ENCODE measurements at regions not wholly inside any gene's neighbourhood (a gene's known extent, or its start where the extent isn't known, plus 50 kb on each side); places are given as distances from the start of the nearest gene placed in this dataset.
"Not testable (repeated sequence)": the region's sequence is repeated elsewhere in the genome, so short reads cannot be mapped to it uniquely, and the experiment has no call there.

DNA sequence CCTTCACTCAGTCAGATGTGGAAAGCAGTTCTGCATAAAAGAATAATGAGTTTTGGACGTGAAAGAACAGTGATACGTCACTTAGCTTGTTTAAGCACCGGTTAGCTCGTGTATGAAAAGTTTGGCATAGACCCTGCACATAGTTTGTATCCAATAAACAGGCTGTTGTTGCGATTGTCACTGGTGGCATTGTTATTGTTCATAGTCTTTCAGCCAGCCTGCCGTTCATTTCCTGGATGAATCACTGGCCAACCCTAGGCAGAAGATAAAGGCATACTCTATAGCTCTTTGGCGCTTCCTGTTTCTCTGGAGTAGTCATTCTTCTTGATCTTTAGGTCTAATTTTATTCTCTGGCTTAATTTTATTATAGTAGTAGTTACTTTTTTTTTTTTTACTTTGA is 57.8 kb upstream of the ANKRD30A start:
- Histone ChIP-seq H3K36me3 (ENCODE audit: control insufficient read depth, insufficient read depth, low read length) (no peaks in the 10 kb centered on the region), H3K27me3 (replicated peaks; ENCODE audit: control insufficient read depth, insufficient read depth, low read length) (no peaks in the 10 kb centered on the region), H3K4me3 (replicated peaks; ENCODE audit: low read depth, low read length) (no peak overlapping the region)
- DNase-seq (ENCODE audit: extremely low read depth, insufficient read length), result no peak
- TF ChIP-seq, protein P1, sequence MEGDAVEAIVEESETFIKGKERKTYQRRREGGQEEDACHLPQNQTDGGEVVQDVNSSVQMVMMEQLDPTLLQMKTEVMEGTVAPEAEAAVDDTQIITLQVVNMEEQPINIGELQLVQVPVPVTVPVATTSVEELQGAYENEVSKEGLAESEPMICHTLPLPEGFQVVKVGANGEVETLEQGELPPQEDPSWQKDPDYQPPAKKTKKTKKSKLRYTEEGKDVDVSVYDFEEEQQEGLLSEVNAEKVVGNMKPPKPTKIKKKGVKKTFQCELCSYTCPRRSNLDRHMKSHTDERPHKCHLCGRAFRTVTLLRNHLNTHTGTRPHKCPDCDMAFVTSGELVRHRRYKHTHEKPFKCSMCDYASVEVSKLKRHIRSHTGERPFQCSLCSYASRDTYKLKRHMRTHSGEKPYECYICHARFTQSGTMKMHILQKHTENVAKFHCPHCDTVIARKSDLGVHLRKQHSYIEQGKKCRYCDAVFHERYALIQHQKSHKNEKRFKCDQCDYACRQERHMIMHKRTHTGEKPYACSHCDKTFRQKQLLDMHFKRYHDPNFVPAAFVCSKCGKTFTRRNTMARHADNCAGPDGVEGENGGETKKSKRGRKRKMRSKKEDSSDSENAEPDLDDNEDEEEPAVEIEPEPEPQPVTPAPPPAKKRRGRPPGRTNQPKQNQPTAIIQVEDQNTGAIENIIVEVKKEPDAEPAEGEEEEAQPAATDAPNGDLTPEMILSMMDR (IDR thresholded peaks at IDR 0.05; ENCODE audit: insufficient read depth, low read length, poor library complexity, severe bottlenecking), result no peak

DNA sequence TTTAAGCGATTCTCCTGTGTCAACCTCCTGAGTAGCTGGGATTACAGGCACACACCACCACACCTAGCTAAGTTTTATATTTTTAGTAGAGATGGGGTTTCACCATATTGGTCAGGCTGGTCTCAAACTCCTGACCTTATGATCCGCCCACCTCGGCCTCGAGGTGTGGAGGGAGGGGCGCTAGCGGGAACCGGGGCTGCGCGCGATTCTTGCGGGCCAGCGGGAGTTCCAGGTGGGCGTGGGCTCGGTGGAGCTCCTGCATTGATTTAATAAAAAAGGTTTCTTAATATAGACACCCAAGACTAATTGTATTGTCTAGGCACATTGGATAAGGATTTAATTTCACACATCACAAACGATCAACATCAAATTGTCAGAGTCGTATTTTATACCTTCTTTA is 63.1 kb upstream of the ANKRD30A start:
- not testable (repeated sequence) for H3K4me3 ChIP-seq (replicated peaks; ENCODE audit: low read depth, low read length); DNase-seq (ENCODE audit: extremely low read depth, insufficient read length); H3K27me3 ChIP-seq (replicated peaks; ENCODE audit: control insufficient read depth, insufficient read depth, low read length); H3K36me3 ChIP-seq (ENCODE audit: control insufficient read depth, insufficient read depth, low read length)

DNA sequence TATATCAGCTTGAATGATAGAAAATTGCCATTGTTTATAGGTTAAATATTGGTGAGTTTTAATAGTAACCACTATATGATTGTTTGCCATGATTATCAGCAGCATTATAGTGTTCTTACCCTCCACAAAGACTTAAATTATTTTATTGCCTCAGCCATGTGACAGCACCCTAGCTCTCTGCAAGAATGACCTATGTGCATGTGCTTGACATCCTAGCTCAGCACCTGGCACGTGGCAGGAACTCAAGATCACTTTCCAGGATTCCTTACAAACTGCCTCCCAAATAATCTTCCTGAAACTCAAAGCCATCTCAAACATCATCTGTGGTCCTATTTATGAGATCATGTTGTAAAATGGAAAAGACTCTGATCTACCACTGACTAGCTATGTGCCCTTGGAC is 68.1 kb upstream of the ANKRD30A start:
- no peak overlapping the region for H3K4me3 ChIP-seq (replicated peaks; ENCODE audit: low read depth, low read length)

DNA sequence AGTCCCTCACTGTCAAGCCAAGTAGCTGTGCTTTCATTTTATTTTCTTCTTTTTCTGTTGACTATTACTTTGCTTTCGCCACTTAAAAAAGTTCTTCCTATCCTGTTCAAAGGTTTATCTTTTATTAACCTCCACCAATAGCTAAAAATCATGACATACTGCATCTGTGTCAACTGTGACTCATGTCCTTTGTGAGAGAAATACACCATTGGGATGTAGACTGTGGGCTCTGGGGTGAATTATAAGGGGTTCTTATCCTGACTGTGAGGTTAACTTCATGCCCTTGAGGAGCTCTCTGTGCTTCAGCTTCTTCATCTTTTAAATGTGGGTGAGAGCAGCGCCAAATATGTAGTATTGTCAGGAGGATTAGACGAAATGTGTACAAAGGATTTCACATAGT is 71.9 kb upstream of the ANKRD30A start:
- Histone ChIP-seq H3K27me3 (replicated peaks; ENCODE audit: control insufficient read depth, insufficient read depth, low read length) (no peaks in the 10 kb centered on the region), H3K4me3 (replicated peaks; ENCODE audit: low read depth, low read length) (no peak overlapping the region), H3K36me3 (ENCODE audit: control insufficient read depth, insufficient read depth, low read length) (no peaks in the 10 kb centered on the region)
- DNase-seq (ENCODE audit: extremely low read depth, insufficient read length), result no peak
- TF ChIP-seq, protein P1 (IDR thresholded peaks at IDR 0.05; ENCODE audit: insufficient read depth, low read length, poor library complexity, severe bottlenecking), result no peak

More for the DNA sequence above, 68.1 kb upstream of the ANKRD30A start:
- TF ChIP-seq, protein P1 (IDR thresholded peaks at IDR 0.05; ENCODE audit: insufficient read depth, low read length, poor library complexity, severe bottlenecking), result no peak
- no peak for DNase-seq (ENCODE audit: extremely low read depth, insufficient read length)
- Histone ChIP-seq H3K27me3 (replicated peaks; ENCODE audit: control insufficient read depth, insufficient read depth, low read length) (no peaks in the 10 kb centered on the region), H3K36me3 (ENCODE audit: control insufficient read depth, insufficient read depth, low read length) (no peaks in the 10 kb centered on the region)

DNA sequence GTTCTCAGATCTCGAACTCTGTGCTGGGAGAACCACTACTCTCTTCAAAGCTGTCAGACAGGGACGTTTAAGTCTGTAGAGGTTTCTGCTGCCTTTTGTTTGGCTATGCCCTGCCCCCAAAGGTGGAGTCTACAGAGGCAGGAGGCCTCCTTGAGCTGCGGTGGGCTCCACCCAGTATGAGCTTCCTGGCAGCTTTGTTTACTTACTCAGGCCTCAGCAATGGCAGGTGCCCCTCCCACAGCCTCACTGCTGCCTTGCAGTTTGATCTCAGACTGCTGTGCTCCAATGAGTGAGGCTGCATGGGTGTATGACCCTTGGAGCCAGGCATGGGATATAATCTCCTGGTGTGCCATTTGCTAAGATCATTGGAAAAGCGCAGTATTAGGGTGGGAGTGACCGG is 75.4 kb upstream of the ANKRD30A start:
- not testable (repeated sequence) for H3K4me3 ChIP-seq (replicated peaks; ENCODE audit: low read depth, low read length); H3K36me3 ChIP-seq (ENCODE audit: control insufficient read depth, insufficient read depth, low read length); DNase-seq (ENCODE audit: extremely low read depth, insufficient read length); H3K27me3 ChIP-seq (replicated peaks; ENCODE audit: control insufficient read depth, insufficient read depth, low read length)

DNA sequence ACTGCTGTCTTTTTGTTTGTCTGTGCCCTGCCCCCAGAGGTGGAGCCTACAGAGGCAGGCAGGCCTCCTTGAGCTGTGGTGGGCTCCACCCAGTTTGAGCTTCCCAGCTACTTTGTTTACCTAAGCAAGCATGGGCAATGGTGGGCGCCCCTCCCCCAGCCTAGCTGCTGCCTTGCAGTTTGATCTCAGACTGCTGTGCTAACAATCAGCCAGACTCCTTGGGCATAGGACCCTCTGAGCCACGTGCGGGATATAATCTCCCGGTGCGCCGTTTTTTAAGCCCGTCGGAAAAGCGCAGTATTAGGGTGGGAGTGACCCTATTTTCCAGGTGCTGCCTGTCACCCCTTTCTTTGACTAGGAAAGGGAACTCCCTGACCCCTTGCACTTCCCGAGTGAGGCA is 81.1 kb upstream of the ANKRD30A start:
- not testable (repeated sequence) for H3K27me3 ChIP-seq (replicated peaks; ENCODE audit: control insufficient read depth, insufficient read depth, low read length); H3K4me3 ChIP-seq (replicated peaks; ENCODE audit: low read depth, low read length); DNase-seq (ENCODE audit: extremely low read depth, insufficient read length); H3K36me3 ChIP-seq (ENCODE audit: control insufficient read depth, insufficient read depth, low read length)

DNA sequence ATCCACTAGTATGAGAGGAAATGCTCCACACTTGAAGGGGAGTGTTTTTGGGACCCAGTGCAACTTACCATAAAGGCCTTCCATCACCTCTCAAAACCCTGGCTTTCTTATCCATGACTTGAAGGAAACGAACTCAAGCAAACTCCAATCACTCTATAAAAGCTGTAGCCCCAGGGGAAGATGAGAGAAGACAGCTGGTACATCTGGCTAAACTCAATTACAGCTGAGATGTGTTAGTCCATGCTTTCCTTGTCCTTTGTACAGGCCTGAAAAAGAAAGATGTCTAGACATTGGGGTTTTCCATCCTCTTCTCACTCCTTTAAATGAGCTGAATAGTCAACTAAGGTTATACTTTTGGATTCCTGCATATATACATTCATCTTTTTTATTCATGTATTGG is 89.5 kb upstream of the ANKRD30A start:
- Histone ChIP-seq H3K4me3 (replicated peaks; ENCODE audit: low read depth, low read length) (no peak overlapping the region), H3K36me3 (ENCODE audit: control insufficient read depth, insufficient read depth, low read length) (no peaks in the 10 kb centered on the region), H3K27me3 (replicated peaks; ENCODE audit: control insufficient read depth, insufficient read depth, low read length) (no peaks in the 10 kb centered on the region)
- DNase-seq (ENCODE audit: extremely low read depth, insufficient read length), result no peak
- TF ChIP-seq, protein P1 (IDR thresholded peaks at IDR 0.05; ENCODE audit: insufficient read depth, low read length, poor library complexity, severe bottlenecking), result no peak
